WTC11 (cell line): ENCODE measurements at regions not wholly inside any gene's neighbourhood (a gene's known extent, or its start where the extent isn't known, plus 50 kb on each side); places are given as distances from the start of the nearest gene placed in this dataset.

ENCODE experiments used
- CREB1 ChIP-seq: sonication (generic); formaldehyde crosslinking; IDR thresholded peaks from 2 replicates; pipeline ENCODE4 v1.8.0; 2023; ENCODE audit warnings: mild to moderate bottlenecking, missing genetic modification reagents
- NR2C2 ChIP-seq: sonication (generic); formaldehyde crosslinking; IDR thresholded peaks from 2 replicates; pipeline ENCODE4 v1.8.0; 2022; ENCODE audit warnings: mild to moderate bottlenecking, missing genetic modification reagents
- ZBTB21 ChIP-seq: sonication (generic); formaldehyde crosslinking; IDR thresholded peaks from 2 replicates; pipeline ENCODE4 v1.8.1; 2023; ENCODE audit warnings: mild to moderate bottlenecking, missing genetic modification reagents, borderline replicate concordance
- ZNF423 ChIP-seq: fragments of 250-450 bp; sonication (Bioruptor Pico); IDR thresholded peaks from 2 replicates; pipeline ENCODE4 v2.1.2; 2022; ENCODE audit warnings: mild to moderate bottlenecking, moderate library complexity
- TF ChIP-seq, protein P1 (sequence below): fragments of 200-600 bp; IDR thresholded peaks from 2 replicates; pipeline ENCODE4 v1.8.0; 2022; ENCODE audit warnings: antibody characterized with exemption
- TF ChIP-seq, protein P2 (sequence below): sonication (generic); formaldehyde crosslinking; IDR thresholded peaks from 2 replicates; pipeline ENCODE4 v1.8.0; 2022; ENCODE audit warnings: mild to moderate bottlenecking, missing genetic modification reagents
- TF ChIP-seq, protein P3 (sequence below): sonication (generic); formaldehyde crosslinking; IDR thresholded peaks from 2 replicates; pipeline ENCODE4 v1.8.1; 2023; ENCODE audit warnings: mild to moderate bottlenecking, missing genetic modification reagents, moderate library complexity
- TF ChIP-seq, protein P4 (sequence below): sonication (generic); formaldehyde crosslinking; conservative IDR thresholded peaks from 2 replicates; pipeline ENCODE4 v1.8.1; 2022; ENCODE audit warnings: mild to moderate bottlenecking, missing genetic modification reagents
- TF ChIP-seq, protein P5 (sequence below): sonication (generic); formaldehyde crosslinking; IDR thresholded peaks from 2 replicates; pipeline ENCODE4 v1.8.1; 2023; ENCODE audit warnings: mild to moderate bottlenecking, missing genetic modification reagents, borderline replicate concordance
- TF ChIP-seq, protein P6 (sequence below): fragments of 250-450 bp; sonication (Bioruptor Pico); IDR thresholded peaks from 2 replicates; pipeline ENCODE4 v1.8.0; 2021; ENCODE audit warnings: mild to moderate bottlenecking

DNA sequence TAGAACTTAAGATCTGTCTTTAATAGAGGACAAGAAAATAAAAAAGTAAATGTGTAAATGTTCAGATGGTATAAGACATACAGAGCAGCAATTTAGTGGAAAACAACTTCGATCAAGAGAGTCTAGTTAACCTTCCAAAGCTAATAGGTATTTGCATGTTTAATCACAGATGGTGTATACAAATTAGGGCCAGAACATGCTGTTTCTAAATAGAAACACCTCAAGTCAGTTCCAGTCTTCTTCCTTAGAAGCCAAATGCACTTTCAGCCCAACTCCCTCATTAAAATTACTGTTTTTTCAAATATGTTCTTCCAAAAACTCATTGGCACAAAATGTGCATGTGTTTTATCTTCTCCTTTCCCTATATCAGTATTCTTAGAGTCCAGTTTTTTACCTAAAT, 604.4 kb downstream of the SLC6A15 start:
- TF ChIP-seq, protein P1, sequence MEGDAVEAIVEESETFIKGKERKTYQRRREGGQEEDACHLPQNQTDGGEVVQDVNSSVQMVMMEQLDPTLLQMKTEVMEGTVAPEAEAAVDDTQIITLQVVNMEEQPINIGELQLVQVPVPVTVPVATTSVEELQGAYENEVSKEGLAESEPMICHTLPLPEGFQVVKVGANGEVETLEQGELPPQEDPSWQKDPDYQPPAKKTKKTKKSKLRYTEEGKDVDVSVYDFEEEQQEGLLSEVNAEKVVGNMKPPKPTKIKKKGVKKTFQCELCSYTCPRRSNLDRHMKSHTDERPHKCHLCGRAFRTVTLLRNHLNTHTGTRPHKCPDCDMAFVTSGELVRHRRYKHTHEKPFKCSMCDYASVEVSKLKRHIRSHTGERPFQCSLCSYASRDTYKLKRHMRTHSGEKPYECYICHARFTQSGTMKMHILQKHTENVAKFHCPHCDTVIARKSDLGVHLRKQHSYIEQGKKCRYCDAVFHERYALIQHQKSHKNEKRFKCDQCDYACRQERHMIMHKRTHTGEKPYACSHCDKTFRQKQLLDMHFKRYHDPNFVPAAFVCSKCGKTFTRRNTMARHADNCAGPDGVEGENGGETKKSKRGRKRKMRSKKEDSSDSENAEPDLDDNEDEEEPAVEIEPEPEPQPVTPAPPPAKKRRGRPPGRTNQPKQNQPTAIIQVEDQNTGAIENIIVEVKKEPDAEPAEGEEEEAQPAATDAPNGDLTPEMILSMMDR, result no peak
- TF ChIP-seq, protein P2, sequence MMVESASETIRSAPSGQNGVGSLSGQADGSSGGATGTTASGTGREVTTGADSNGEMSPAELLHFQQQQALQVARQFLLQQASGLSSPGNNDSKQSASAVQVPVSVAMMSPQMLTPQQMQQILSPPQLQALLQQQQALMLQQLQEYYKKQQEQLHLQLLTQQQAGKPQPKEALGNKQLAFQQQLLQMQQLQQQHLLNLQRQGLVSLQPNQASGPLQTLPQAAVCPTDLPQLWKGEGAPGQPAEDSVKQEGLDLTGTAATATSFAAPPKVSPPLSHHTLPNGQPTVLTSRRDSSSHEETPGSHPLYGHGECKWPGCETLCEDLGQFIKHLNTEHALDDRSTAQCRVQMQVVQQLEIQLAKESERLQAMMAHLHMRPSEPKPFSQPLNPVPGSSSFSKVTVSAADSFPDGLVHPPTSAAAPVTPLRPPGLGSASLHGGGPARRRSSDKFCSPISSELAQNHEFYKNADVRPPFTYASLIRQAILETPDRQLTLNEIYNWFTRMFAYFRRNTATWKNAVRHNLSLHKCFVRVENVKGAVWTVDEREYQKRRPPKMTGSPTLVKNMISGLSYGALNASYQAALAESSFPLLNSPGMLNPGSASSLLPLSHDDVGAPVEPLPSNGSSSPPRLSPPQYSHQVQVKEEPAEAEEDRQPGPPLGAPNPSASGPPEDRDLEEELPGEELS, result no peak
- TF ChIP-seq, protein P3, sequence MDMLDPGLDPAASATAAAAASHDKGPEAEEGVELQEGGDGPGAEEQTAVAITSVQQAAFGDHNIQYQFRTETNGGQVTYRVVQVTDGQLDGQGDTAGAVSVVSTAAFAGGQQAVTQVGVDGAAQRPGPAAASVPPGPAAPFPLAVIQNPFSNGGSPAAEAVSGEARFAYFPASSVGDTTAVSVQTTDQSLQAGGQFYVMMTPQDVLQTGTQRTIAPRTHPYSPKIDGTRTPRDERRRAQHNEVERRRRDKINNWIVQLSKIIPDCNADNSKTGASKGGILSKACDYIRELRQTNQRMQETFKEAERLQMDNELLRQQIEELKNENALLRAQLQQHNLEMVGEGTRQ, result no peak
- TF ChIP-seq NR2C2 (no peak), ZBTB21 (CRISPR knock-in tag) (no peak), CREB1 (CRISPR knock-in tag) (no peak), ZNF423 (no peak)
- TF ChIP-seq, protein P4, sequence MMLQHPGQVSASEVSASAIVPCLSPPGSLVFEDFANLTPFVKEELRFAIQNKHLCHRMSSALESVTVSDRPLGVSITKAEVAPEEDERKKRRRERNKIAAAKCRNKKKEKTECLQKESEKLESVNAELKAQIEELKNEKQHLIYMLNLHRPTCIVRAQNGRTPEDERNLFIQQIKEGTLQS, result no peak
- TF ChIP-seq, protein P5, sequence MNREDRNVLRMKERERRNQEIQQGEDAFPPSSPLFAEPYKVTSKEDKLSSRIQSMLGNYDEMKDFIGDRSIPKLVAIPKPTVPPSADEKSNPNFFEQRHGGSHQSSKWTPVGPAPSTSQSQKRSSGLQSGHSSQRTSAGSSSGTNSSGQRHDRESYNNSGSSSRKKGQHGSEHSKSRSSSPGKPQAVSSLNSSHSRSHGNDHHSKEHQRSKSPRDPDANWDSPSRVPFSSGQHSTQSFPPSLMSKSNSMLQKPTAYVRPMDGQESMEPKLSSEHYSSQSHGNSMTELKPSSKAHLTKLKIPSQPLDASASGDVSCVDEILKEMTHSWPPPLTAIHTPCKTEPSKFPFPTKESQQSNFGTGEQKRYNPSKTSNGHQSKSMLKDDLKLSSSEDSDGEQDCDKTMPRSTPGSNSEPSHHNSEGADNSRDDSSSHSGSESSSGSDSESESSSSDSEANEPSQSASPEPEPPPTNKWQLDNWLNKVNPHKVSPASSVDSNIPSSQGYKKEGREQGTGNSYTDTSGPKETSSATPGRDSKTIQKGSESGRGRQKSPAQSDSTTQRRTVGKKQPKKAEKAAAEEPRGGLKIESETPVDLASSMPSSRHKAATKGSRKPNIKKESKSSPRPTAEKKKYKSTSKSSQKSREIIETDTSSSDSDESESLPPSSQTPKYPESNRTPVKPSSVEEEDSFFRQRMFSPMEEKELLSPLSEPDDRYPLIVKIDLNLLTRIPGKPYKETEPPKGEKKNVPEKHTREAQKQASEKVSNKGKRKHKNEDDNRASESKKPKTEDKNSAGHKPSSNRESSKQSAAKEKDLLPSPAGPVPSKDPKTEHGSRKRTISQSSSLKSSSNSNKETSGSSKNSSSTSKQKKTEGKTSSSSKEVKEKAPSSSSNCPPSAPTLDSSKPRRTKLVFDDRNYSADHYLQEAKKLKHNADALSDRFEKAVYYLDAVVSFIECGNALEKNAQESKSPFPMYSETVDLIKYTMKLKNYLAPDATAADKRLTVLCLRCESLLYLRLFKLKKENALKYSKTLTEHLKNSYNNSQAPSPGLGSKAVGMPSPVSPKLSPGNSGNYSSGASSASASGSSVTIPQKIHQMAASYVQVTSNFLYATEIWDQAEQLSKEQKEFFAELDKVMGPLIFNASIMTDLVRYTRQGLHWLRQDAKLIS (CRISPR knock-in tag), result no peak
- TF ChIP-seq, protein P6, sequence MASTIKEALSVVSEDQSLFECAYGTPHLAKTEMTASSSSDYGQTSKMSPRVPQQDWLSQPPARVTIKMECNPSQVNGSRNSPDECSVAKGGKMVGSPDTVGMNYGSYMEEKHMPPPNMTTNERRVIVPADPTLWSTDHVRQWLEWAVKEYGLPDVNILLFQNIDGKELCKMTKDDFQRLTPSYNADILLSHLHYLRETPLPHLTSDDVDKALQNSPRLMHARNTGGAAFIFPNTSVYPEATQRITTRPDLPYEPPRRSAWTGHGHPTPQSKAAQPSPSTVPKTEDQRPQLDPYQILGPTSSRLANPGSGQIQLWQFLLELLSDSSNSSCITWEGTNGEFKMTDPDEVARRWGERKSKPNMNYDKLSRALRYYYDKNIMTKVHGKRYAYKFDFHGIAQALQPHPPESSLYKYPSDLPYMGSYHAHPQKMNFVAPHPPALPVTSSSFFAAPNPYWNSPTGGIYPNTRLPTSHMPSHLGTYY, result no peak
